Fibroblast of mammary gland (primary cell): ENCODE measurements at regions not wholly inside any gene's neighbourhood (a gene's known extent, or its start where the extent isn't known, plus 50 kb on each side); places are given as distances from the start of the nearest gene placed in this dataset.
"Not testable (repeated sequence)": the region's sequence is repeated elsewhere in the genome, so short reads cannot be mapped to it uniquely, and the experiment has no call there.

Experiments used
- DNase-seq: peaks from one replicate; pipeline ENCODE4 v3.0.0-alpha.2; 2010; ENCODE audit warnings: low read depth
- H3K4me3 ChIP-seq: 2 replicates; pipeline ENCODE4 v1.5.1; 2011; ENCODE audit warnings: low read depth, mild to moderate bottlenecking, low read length, moderate library complexity; ENCODE audit not compliant: control insufficient read depth
- CTCF ChIP-seq: conservative IDR thresholded peaks from 2 replicates; pipeline ENCODE4 v1.5.1; 2011; ENCODE audit warnings: low read depth, low read length, inconsistent platforms; ENCODE audit not compliant: control insufficient read depth, insufficient read depth

GRCh38 chr3:66642019-66642418, 141.2 kb upstream of the LRIG1 start:
- DNase-seq, result no peak
- no peak for TF ChIP-seq CTCF
- H3K4me3 ChIP-seq, result no peak overlapping the region

GRCh38 chr3:66642484-66642883, 141.7 kb upstream of the LRIG1 start:
- DNase-seq, result no peak
- TF ChIP-seq CTCF, result no peak
- no peak overlapping the region for H3K4me3 ChIP-seq

GRCh38 chr3:66644549-66644948, 143.7 kb upstream of the LRIG1 start:
- no peak for DNase-seq
- no peak overlapping the region for H3K4me3 ChIP-seq
- TF ChIP-seq CTCF, result no peak

GRCh38 chr3:66648975-66649374, 148.2 kb upstream of the LRIG1 start:
- no peak overlapping the region for H3K4me3 ChIP-seq
- TF ChIP-seq CTCF, result no peak
- DNase-seq, result no peak

- not testable (repeated sequence) for DNase-seq, H3K4me3 ChIP-seq
Observed at GRCh38 chr3:66651520-66651919, 150.7 kb upstream of the LRIG1 start.

- not testable (repeated sequence) for H3K4me3 ChIP-seq
Observed at GRCh38 chr3:66652100-66652499, 151.3 kb upstream of the LRIG1 start.

GRCh38 chr3:66655044-66655443, 154.2 kb upstream of the LRIG1 start:
- DNase-seq, result no peak
- no peak overlapping the region for H3K4me3 ChIP-seq
- no peak for TF ChIP-seq CTCF

More at GRCh38 chr3:66652100-66652499, 151.3 kb upstream of the LRIG1 start:
- DNase-seq, result not testable (repeated sequence)

GRCh38 chr3:66655671-66656070, 154.8 kb upstream of the LRIG1 start:
- DNase-seq, result no peak
- TF ChIP-seq CTCF, result no peak
- H3K4me3 ChIP-seq, result no peak overlapping the region
